OCI-LY7 (cell line): ENCODE measurements at regions not wholly inside any gene's neighbourhood (a gene's known extent, or its start where the extent isn't known, plus 50 kb on each side); places are given as distances from the start of the nearest gene placed in this dataset.

Source experiments
- BruUV-seq: library from RNA; stranded (reverse); fragments of 400-500 nt; replicated peaks from 2 replicates; lab custom pipeline; 2021; lab: Mats Ljungman, UMichigan
- CTCF ChIA-PET: fragments of 300-600 bp; sonication (Branson Sonifier 250); formaldehyde crosslinking; loops from one replicate; lab custom pipeline; 2022; ENCODE audit warnings: antibody characterized with exemption; ENCODE audit not compliant: unreplicated experiment; lab: Charles Lee
- POLR2A ChIA-PET: fragments of 300-600 bp; sonication (Branson Sonifier 250); formaldehyde crosslinking; loops from one replicate; lab custom pipeline; 2022; ENCODE audit warnings: antibody characterized with exemption; lab: Charles Lee
- DNase-seq: peaks from one replicate; pipeline ENCODE4 v3.0.0-alpha.2; 2015; ENCODE audit warnings: low spot score
- H2AFZ ChIP-seq: fragments of 200-600 bp; sonication (generic), shearing (Covaris generic); 2 replicates; pipeline ENCODE4 v1.6.1; 2014; ENCODE audit warnings: mild to moderate bottlenecking, antibody characterized with exemption, low read length, moderate library complexity
- H3K27ac ChIP-seq: fragments of 200-600 bp; sonication (generic); 2 replicates; pipeline ENCODE4 v1.5.1; 2014; ENCODE audit warnings: mixed run types, low read depth, mild to moderate bottlenecking, moderate library complexity, low read length, inconsistent platforms; ENCODE audit not compliant: poor library complexity, severe bottlenecking
- H3K36me3 ChIP-seq: fragments of 200-600 bp; sonication (generic); 2 replicates; pipeline ENCODE4 v1.6.1; 2014; ENCODE audit warnings: mild to moderate bottlenecking, antibody characterized with exemption, low read length, moderate library complexity, mixed read lengths; ENCODE audit not compliant: insufficient read depth
- H3K4me1 ChIP-seq: fragments of 200-600 bp; sonication (generic); 2 replicates; pipeline ENCODE4 v1.5.1; 2014; ENCODE audit warnings: mild to moderate bottlenecking, low read length; ENCODE audit not compliant: insufficient read depth, poor library complexity, severe bottlenecking
- H3K4me2 ChIP-seq: fragments of 200-600 bp; sonication (generic); 2 replicates; pipeline ENCODE4 v1.6.1; 2014; ENCODE audit warnings: mild to moderate bottlenecking, low read length
- H3K4me3 ChIP-seq: fragments of 200-600 bp; sonication (generic); 2 replicates; pipeline ENCODE4 v1.5.1; 2014; ENCODE audit warnings: mild to moderate bottlenecking, low read depth, low read length; ENCODE audit not compliant: poor library complexity, severe bottlenecking
- H3K79me2 ChIP-seq: fragments of 200-600 bp; sonication (generic); 2 replicates; pipeline ENCODE4 v1.6.1; 2016; ENCODE audit warnings: low read depth, mild to moderate bottlenecking, low read length, moderate library complexity, mixed read lengths; ENCODE audit not compliant: insufficient read depth
- H3K9me2 ChIP-seq: fragments of 200-600 bp; sonication (generic); 2 replicates; pipeline ENCODE4 v1.6.1; 2016; ENCODE audit warnings: mild to moderate bottlenecking, low read length, mixed read lengths; ENCODE audit not compliant: insufficient read depth
- H3K9me3 ChIP-seq: fragments of 200-600 bp; sonication (generic); 2 replicates; pipeline ENCODE4 v1.6.1; 2014; ENCODE audit warnings: mild to moderate bottlenecking, mixed run types, low read length, mixed read lengths
- H4K20me1 ChIP-seq: fragments of 200-600 bp; sonication (generic); 2 replicates; pipeline ENCODE4 v1.6.1; 2014; ENCODE audit warnings: mild to moderate bottlenecking, antibody characterized with exemption, low read length, moderate library complexity, mixed read lengths; ENCODE audit not compliant: insufficient read depth
- EZH2phosphoT487 ChIP-seq: fragments of 200-600 bp; sonication (generic); IDR thresholded peaks from 2 replicates; pipeline ENCODE4 v1.6.1; 2018; ENCODE audit warnings: low read depth, borderline replicate concordance, mild to moderate bottlenecking, mixed run types, antibody characterized with exemption, low read length, moderate library complexity, mixed read lengths
- intact Hi-C: fragments of 100-400 bp; cut with micrococcal nuclease; formaldehyde crosslinking; loops from one replicate; pipeline ENCODE4 v1.10.0; 2022; ENCODE audit not compliant: unreplicated experiment
- TF ChIP-seq, protein P1 (sequence below): fragments of 200-600 bp; sonication (generic); conservative IDR thresholded peaks from 2 replicates; pipeline ENCODE4 v1.5.1; 2014; ENCODE audit warnings: mild to moderate bottlenecking, antibody characterized with exemption, low read length, moderate library complexity, mixed read lengths

DNA sequence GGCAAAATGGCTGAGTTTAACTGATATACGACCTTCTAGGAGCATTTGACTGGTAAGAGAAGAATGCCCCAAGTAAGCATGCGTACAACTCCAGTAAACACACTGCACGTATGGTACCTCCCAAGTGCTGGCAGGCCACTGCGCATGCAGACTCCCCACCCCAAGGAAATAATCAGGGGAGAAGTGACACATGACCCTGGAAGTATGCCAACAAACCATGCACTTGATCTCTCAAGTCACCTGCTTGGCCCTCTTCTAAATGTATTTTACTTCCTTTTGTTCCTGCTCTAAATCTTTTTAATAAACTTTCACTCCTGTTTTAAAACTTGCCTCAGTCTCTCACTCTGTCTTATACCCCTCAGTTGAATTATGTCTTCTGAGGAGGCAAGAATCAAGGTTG lies 129.8 kb upstream of the COL5A2 start:
- Histone ChIP-seq H2AFZ (no peak overlapping the region), H3K4me3 (no peak overlapping the region), H3K4me2 (no peak overlapping the region), H3K9me2 (no peaks in the 10 kb centered on the region), H3K4me1 (no peaks in the 10 kb centered on the region), H4K20me1 (no peaks in the 10 kb centered on the region), H3K79me2 (no peaks in the 10 kb centered on the region), H3K36me3 (no peaks in the 10 kb centered on the region), H3K27ac (no peak overlapping the region), H3K9me3 (no peaks in the 10 kb centered on the region)
- DNase-seq = no peak
- no peak for TF ChIP-seq EZH2phosphoT487
- TF ChIP-seq, protein P1, sequence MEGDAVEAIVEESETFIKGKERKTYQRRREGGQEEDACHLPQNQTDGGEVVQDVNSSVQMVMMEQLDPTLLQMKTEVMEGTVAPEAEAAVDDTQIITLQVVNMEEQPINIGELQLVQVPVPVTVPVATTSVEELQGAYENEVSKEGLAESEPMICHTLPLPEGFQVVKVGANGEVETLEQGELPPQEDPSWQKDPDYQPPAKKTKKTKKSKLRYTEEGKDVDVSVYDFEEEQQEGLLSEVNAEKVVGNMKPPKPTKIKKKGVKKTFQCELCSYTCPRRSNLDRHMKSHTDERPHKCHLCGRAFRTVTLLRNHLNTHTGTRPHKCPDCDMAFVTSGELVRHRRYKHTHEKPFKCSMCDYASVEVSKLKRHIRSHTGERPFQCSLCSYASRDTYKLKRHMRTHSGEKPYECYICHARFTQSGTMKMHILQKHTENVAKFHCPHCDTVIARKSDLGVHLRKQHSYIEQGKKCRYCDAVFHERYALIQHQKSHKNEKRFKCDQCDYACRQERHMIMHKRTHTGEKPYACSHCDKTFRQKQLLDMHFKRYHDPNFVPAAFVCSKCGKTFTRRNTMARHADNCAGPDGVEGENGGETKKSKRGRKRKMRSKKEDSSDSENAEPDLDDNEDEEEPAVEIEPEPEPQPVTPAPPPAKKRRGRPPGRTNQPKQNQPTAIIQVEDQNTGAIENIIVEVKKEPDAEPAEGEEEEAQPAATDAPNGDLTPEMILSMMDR = no peak
- no TSS peak for BruUV-seq
- ChIA-PET CTCF (no interaction called here), POLR2A (no interaction called here)
- intact Hi-C loops = no loop called here

DNA sequence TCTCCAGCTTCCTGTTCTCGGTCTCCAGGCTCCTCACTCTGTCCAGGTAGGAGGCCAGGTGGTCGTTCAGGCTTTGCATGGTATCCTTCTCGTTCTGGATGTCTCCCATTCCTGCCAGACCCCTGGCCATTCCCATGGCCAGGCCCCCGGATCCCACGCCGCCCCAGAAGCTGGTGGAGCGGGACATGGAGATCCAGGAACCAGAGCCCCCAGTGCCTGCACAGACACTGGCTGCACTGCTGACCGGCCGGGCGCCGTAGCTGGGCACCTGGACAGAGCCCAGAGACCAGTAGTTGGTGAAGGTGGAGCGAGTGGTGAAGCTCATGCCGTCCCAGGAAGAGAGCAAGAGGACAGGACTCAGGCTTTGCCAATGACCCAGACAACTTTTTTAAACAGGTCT lies 129.1 kb upstream of the WDR75 start:
- no peaks in the 10 kb centered on the region for H3K9me2 ChIP-seq
- H3K4me1 ChIP-seq = no peaks in the 10 kb centered on the region
- POLR2A ChIA-PET = no interaction called here
- H3K27ac ChIP-seq = no peak overlapping the region
- no peaks in the 10 kb centered on the region for H3K9me3 ChIP-seq
- BruUV-seq = no TSS peak
- no peak overlapping the region for H2AFZ ChIP-seq
- no peak for DNase-seq
- H4K20me1 ChIP-seq = no peaks in the 10 kb centered on the region
- CTCF ChIA-PET = no interaction called here
- TF ChIP-seq EZH2phosphoT487 = no peak
- TF ChIP-seq, protein P1 = no peak
- no peaks in the 10 kb centered on the region for H3K79me2 ChIP-seq
- H3K4me3 ChIP-seq = no peak overlapping the region
- intact Hi-C loops = no loop called here
- H3K36me3 ChIP-seq = no peaks in the 10 kb centered on the region
- H3K4me2 ChIP-seq = no peak overlapping the region

DNA sequence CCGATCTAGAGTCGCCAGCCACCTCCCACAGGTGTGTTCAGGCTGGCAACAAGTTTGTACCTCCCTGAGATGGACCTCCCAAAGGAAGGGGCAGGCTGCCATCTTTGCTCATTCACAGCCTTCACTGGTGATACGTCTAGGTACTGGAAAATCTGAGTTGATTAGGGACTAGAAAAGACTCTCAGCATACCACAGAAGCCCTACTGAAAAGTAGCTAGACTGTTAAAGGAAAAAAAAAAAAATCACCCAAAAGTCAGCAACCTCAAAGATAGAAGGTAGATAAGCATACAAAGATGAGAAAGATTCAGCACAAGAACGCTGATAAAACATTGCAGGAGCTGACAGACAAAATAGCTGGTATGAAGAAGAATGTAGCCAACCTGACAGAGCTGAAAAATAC lies 128.6 kb upstream of the WDR75 start:
- Histone ChIP-seq H4K20me1 (no peaks in the 10 kb centered on the region), H3K4me3 (no peak overlapping the region), H3K4me2 (no peak overlapping the region), H3K4me1 (no peaks in the 10 kb centered on the region), H3K9me2 (no peaks in the 10 kb centered on the region), H3K9me3 (no peaks in the 10 kb centered on the region), H3K27ac (no peak overlapping the region), H3K79me2 (no peaks in the 10 kb centered on the region), H2AFZ (no peak overlapping the region), H3K36me3 (no peaks in the 10 kb centered on the region)
- DNase-seq = no peak
- no TSS peak for BruUV-seq
- intact Hi-C loops = no loop called here
- ChIA-PET POLR2A (no interaction called here), CTCF (no interaction called here)
- TF ChIP-seq, protein P1 = no peak
- TF ChIP-seq EZH2phosphoT487 = no peak
